ENCODE measurements at regions not wholly inside any gene's neighbourhood (a gene's known extent, or its start where the extent isn't known, plus 50 kb on each side); places are given as distances from the start of the nearest gene placed in this dataset.

- no peak for TF ChIP-seq E2F8 (IDR thresholded peaks at IDR 0.05; ENCODE audit: low read depth, partially characterized antibody)
These were observed 82.3 kb upstream of the PTGDR start (continued) for GRCh38 chr14:52185178-52185577.

DNA sequence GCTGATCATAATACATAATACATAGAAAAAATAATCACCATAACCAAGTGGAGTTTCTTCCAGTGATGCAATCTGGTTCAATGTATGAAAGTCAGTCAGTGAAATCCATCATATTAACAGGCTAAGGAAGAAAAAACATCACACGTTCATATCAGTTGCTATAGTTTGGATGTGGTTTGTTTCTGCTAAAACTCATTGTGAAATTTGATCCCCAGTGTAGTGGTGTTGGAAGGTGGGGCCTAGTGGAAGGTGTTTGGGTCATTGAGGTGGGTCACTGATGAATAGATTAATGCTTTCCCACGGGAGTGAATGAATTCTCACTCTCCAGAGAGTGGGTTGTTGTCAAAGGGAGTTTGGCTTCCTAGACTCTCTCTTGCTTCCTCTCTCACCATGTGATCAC lies 84.6 kb upstream of the PTGDR start:
- H3K9ac ChIP-seq (ENCODE audit: control insufficient read depth, insufficient read depth, low read length): no peak overlapping the region
- no peaks in the 10 kb centered on the region for H3K27me3 ChIP-seq (replicated peaks in 1 of 2; ENCODE audit: control insufficient read depth in 2 of 2, insufficient read depth in 2 of 2, low read length in 1 of 2)
- no peaks in the 10 kb centered on the region for H3K79me2 ChIP-seq (ENCODE audit: control insufficient read depth, insufficient read depth, low read length)
- no TSS peak for BruUV-seq (replicated peaks)
- POLR2A ChIA-PET: no interaction called here
- in situ Hi-C loops (cut with MboI) (no loop called here), intact Hi-C loops (cut with micrococcal nuclease; ENCODE audit: unreplicated experiment) (no loop called here)
- no peak for FAIRE-seq
- H2AFZ ChIP-seq (ENCODE audit: control insufficient read depth, low read depth, low read length): no peak overlapping the region
- H3K4me2 ChIP-seq (ENCODE audit: control insufficient read depth, insufficient read depth): no peak overlapping the region
- no peak for TF ChIP-seq STAT1 (conservative IDR thresholded peaks at IDR 0.05)
- no peak for TF ChIP-seq CBX5 (IDR thresholded peaks at IDR 0.05; ENCODE audit: low read depth)
- TF ChIP-seq SRF (IDR thresholded peaks at IDR 0.05; ENCODE audit: low read depth in 2 of 2, low read length in 2 of 2): no peak
- TF ChIP-seq YBX1 (IDR thresholded peaks at IDR 0.05): no peak
- no peak for TF ChIP-seq CREB1 (IDR thresholded peaks at IDR 0.05; ENCODE audit: low read depth)
- no peak for TF ChIP-seq ETV6 (conservative IDR thresholded peaks at IDR 0.05 in 1 of 2, IDR thresholded peaks at IDR 0.05 in 1 of 2; ENCODE audit: borderline replicate concordance in 1 of 2, low read depth in 1 of 2)
- no peak for TF ChIP-seq ATF7 (IDR thresholded peaks at IDR 0.05; ENCODE audit: low read depth)
- TF ChIP-seq RAD21 (IDR thresholded peaks at IDR 0.05; ENCODE audit: insufficient read depth, low read depth, low read length): no peak
- H3K4me1 ChIP-seq (ENCODE audit: control insufficient read depth, insufficient read depth, low read length): no peaks in the 10 kb centered on the region
- SMC1A ChIA-PET (ENCODE audit: uncharacterized antibody, unreplicated experiment): no interaction called here
- DNase-seq (ENCODE audit: low read depth, low spot score): no peak
- no peak overlapping the region for H3K4me3 ChIP-seq
- H3K27ac ChIP-seq (ENCODE audit: control insufficient read depth, insufficient read depth): no peak overlapping the region
- no peaks in the 10 kb centered on the region for H4K20me1 ChIP-seq (ENCODE audit: control insufficient read depth, insufficient read depth)
- H3K36me3 ChIP-seq (ENCODE audit: control insufficient read depth in 2 of 2, insufficient read depth in 2 of 2, low read length in 1 of 2): no peaks in the 10 kb centered on the region
- no peak for ATAC-seq
- RAD21 ChIA-PET (ENCODE audit: unreplicated experiment): no interaction called here
- CTCF ChIA-PET: no interaction called here
- WGBS (ENCODE audit: insufficient coverage, insufficient replicate concordance, low lambda C conversion rate, missing lambda C conversion rate): 0% methylated on average over 2 of the region's 2 CpGs
- H3K9me3 ChIP-seq (replicated peaks; ENCODE audit: control insufficient read depth, insufficient read depth, low read length): no peaks in the 10 kb centered on the region; the same call in 2 of the 3 replicates
